HG02852 (cell line): ENCODE measurements at regions not wholly inside any gene's neighbourhood (a gene's known extent, or its start where the extent isn't known, plus 50 kb on each side); places are given as distances from the start of the nearest gene placed in this dataset.

ENCODE experiments used
- ATAC-seq: cut with Tn5 transposase; IDR thresholded peaks from one replicate; pipeline ENCODE4 v1.9.1; 2021; ENCODE audit warnings: mild to moderate bottlenecking, moderate library complexity; ENCODE audit not compliant: unreplicated experiment

DNA sequence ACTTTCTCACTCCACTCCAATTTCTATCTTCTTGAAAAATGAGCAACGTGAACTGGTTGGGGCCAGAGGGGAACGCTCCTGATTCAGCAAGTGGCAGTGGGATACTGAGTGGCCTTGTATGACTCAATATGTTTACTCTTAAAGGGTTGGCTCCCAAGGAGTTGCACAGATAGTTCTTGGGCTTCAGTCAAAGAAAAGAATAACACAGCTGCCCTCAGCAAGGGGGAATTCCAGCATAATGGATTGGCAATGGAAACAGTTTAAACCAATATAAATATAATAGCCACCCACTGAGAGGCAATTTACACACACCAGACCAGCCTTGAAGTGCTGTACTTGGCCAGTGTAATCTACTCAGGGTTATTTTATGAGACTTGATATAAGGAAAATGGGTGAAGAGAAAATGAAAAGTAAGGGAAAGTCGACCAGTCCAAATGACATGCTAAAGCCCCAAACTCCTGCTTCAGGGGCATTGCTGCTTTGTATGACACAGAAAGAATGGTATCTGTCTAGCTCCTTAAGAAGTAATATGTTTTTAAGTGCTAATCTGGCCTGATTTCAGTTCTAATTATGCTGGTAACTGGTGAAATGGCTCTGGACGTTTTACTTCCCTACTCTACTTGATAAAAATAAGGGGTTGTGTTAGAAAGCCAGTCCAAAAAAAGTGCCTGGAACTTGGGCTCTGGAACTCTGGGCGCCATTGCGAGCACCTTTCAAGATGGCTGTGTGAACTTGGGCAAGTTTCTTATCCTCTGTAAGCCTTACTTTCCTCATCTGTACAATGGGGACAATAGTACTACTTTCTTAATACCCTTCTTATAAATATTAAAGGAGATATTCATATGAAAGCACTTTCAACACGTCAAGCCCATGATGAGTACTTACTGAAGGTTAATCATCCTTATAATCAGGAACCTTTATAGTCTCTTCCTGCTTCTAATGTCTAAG, 712.9 kb upstream of the MAP3K7 start:
- ATAC-seq = no peak

DNA sequence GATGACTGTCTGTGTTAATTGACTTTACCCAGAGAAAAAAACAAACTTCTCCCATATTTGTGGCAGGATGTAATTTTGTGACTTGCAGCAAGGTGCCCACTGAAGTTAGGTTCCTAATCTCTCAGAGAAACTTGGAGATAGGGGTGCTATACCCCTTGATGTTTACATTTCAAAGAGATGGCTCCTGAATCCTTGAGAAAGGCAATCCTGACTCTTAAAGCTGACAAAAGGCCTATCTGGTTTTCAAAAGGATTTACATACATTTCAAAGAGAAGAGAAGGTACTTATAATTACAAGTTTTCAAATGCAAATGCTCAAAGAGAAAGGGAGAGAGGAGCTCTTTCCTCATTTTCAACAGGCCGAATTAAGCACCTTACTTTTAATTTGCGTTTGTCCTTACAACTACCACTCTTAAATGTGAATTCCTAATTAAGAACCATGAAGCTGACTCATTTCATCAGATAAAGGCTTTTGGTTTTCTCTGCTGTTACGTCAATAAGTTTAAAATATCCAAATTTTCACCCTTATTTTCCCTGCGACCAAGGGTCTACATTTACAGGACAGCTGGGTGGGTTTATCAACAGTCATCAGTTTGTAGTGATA, 711.8 kb upstream of the MAP3K7 start:
- no peak for ATAC-seq

DNA sequence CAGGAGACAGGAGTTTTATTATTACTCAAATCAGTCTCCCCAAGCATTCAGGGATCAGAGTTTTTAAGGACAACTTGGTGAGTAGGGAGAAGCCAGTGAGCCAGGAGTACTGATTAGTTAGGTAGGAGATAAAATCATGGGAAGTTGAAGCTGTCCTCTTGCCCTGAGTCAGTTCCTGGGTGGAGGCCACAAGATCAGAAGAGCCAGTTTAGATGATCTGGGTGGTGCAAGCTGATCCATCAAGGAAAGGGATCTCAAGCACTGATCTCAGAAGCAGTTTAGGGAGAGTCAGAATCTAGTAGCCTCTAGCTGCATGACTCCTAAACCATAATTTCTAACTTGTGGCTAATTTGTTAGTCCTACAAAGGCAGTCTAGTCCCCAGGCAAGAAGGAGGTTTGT, 706.5 kb upstream of the MAP3K7 start:
- ATAC-seq = no peak

DNA sequence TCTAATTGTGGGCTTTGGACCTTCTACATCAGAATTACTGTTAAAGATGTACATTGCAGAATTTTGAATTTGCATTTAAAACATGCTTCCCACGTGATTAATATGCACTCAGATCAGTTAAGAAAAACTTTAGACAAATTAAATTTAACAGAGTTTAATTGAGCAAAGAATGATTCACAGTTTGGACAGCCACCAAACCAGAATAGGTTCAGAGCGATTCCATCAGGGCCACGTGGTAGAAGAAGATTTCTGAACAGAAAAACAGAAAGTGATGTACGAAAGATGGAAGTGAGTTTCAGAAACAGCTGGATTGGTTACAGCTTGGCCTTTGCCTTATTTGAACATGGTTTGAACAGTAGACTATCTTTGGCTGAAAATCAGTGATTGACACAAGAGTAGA, 704.2 kb upstream of the MAP3K7 start:
- ATAC-seq = no peak

DNA sequence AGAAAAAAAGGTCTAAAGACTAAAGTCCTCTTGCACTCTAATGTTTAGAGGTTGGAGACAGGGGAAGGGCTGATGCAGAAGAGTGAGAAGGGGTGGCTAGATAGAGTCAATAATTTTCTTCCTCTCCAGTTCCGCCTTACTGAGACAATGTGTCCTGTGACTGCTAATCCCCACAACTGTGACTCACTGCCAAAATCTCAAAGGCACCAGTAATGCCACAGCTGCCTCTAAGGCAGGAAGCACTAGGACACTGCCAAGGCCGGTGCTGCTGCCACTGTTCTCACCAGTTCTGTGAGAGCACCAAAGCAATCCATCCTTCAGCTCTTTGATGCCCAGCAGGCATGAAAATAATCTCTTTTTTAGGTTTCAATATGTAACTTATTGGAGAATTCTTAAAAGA, 701.9 kb upstream of the MAP3K7 start:
- no peak for ATAC-seq

DNA sequence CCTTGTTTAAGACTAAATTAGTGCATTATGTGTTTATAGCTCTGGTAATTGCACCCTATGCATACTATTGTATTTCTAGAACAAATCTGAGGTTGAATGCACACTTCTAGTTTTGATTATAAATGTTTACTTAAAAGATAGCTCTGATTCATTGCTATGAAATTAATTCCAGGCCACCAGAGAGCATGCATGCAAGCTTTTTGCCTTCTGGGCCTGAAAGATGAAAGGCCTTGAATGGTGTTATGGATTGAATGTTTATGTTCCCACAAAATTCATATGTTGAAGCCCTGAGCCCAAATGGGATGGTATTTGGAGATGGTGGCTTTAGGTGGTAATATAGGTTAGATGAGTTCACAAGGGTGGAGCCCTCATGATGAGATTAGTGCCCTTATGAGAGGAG, 695.0 kb upstream of the MAP3K7 start:
- no peak for ATAC-seq

GRCh38 chr6:91280494-91280830, 693.6 kb upstream of the MAP3K7 start:
- ATAC-seq = no peak

GRCh38 chr6:91279740-91280493, 693.0 kb upstream of the MAP3K7 start:
- ATAC-seq = no peak

GRCh38 chr6:91278416-91278815, 691.5 kb upstream of the MAP3K7 start:
- ATAC-seq = no peak

DNA sequence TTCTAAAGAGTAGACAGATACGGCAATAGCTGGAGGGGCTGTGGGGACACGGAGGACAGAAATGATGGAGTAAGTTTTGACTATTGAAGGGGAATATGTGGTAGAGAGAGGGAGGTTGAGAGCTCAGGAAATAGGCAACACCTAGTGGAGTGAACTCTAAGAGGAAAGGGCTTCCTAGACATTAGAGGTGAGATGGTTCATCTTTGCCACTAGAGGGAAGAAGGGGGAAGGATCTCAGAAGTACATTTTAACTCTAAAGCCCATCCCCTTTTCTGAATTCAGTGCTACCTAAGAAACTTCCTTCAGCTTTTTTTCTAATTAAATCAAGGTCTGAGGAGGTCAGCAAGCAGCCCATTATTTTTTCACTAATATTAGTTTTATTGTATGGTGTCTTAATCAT, 689.4 kb upstream of the MAP3K7 start:
- peak; percentile 73 for ATAC-seq

DNA sequence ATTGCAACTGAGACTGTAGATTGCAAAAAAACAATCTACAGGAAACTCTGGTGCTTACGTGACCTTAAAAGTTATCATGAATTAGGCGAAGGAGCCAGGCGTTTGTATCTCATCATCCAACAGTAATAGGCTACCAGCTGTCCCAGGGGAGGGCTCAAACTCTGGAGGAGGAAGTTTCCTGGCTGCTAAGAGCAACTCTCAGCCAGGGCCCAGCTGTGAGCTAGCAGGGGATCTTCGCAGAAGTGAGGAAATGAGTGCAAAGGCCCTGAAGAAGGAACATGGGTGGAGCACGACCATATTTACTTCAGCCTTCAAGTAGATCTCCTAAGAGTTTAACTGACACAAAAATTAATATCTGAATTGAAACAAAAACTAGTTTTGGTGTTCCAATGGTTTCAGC, 686.9 kb upstream of the MAP3K7 start:
- ATAC-seq = no peak

DNA sequence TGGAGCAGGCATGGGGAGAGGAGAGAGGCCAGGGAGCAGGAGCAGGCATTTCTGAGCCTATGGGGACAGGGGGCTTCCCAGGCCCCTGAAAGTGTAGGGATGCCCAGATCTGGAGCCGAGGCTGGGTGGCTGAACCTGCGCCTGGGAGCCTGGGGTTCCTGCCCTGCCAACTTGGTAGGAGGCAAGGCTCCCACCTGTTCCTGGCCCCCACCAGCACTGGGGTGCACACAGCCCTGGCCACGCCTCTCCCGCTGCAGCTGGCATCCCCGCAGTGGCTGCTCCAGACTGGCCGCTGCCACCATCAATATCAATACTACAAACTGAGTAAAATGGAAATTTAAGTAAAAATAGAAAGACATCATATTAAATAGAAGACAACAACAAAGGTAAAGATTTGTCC, 684.9 kb upstream of the MAP3K7 start:
- ATAC-seq = no peak

- no peak for ATAC-seq
Observed at GRCh38 chr6:91268941-91269340, 682.1 kb upstream of the MAP3K7 start.

- ATAC-seq = no peak
Observed at GRCh38 chr6:91267246-91267645, 680.4 kb upstream of the MAP3K7 start.

- no peak for ATAC-seq
Observed at GRCh38 chr6:91266156-91266555, 679.3 kb upstream of the MAP3K7 start.

GRCh38 chr6:91243436-91243835, 656.6 kb upstream of the MAP3K7 start:
- no peak for ATAC-seq

DNA sequence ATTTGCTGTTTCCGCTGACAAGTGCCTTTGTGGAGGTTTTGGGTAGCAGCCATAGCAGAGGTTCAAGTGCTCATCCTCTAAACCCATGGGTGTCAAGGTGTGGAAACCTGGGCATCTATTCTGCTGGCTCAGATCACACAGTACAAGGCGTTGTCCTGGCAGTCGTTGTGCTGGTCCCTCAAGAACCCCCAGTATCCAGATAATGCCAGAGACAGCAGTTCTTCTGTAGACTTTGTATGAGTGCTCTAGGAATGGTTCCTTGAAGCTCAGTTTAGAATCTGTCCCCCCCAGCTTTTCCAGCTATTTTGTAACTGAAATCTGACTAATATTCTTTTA, 655.7 kb upstream of the MAP3K7 start:
- ATAC-seq = no peak

GRCh38 chr6:91241946-91242613, 655.2 kb upstream of the MAP3K7 start:
- no peak for ATAC-seq

- peak; percentile 79 for ATAC-seq
Observed at GRCh38 chr6:91240878-91241603, 654.2 kb upstream of the MAP3K7 start.

GRCh38 chr6:91221072-91221720, 634.3 kb upstream of the MAP3K7 start:
- no peak for ATAC-seq
